Cardiac fibroblast (primary cell): ENCODE measurements at regions not wholly inside any gene's neighbourhood (a gene's known extent, or its start where the extent isn't known, plus 50 kb on each side); places are given as distances from the start of the nearest gene placed in this dataset.

Experiments used
- DNase-seq, 2 donors: peaks; one replicate each; pipeline versions ENCODE4 v3.0.0 to v3.0.0-alpha.2; 2010; ENCODE audit warnings: low read depth in 2 of 2
- H3K4me3 ChIP-seq, 2 donors: replicated peaks in 1 of 2; 1 replicate in 1 of 2; 2 replicates in 1 of 2; pipeline ENCODE4 v1.5.1; 2011; ENCODE audit warnings: low read depth in 2 of 2, low read length in 2 of 2, mild to moderate bottlenecking in 2 of 2, moderate library complexity in 1 of 2
- TF ChIP-seq, protein P1 (sequence below): IDR thresholded peaks from one replicate; pipeline ENCODE4 v1.5.1; 2011; ENCODE audit warnings: low read depth, mild to moderate bottlenecking, low read length, inconsistent platforms

DNA sequence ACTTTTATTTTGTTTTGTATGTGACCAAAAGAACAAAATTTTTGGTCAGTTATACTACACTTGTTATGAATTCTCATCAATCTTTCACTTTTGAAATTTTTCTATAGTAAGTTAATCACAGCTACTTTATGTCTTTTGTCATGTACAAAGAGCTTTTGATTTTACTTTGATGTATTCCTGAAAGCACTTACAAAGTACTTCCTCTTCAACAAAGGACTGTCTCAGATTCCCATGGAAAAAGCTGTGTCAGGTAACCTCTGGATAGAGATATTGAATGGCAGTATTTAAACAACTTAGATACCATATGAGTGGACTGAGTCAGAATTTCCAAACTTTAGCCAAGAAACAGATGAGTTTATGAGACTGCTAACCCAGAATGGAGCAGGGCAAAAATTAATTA is 689.3 kb upstream of the ATXN8OS start:
- TF ChIP-seq, protein P1, sequence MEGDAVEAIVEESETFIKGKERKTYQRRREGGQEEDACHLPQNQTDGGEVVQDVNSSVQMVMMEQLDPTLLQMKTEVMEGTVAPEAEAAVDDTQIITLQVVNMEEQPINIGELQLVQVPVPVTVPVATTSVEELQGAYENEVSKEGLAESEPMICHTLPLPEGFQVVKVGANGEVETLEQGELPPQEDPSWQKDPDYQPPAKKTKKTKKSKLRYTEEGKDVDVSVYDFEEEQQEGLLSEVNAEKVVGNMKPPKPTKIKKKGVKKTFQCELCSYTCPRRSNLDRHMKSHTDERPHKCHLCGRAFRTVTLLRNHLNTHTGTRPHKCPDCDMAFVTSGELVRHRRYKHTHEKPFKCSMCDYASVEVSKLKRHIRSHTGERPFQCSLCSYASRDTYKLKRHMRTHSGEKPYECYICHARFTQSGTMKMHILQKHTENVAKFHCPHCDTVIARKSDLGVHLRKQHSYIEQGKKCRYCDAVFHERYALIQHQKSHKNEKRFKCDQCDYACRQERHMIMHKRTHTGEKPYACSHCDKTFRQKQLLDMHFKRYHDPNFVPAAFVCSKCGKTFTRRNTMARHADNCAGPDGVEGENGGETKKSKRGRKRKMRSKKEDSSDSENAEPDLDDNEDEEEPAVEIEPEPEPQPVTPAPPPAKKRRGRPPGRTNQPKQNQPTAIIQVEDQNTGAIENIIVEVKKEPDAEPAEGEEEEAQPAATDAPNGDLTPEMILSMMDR: no peak
- no peak for DNase-seq
- H3K4me3 ChIP-seq: no peak overlapping the region

DNA sequence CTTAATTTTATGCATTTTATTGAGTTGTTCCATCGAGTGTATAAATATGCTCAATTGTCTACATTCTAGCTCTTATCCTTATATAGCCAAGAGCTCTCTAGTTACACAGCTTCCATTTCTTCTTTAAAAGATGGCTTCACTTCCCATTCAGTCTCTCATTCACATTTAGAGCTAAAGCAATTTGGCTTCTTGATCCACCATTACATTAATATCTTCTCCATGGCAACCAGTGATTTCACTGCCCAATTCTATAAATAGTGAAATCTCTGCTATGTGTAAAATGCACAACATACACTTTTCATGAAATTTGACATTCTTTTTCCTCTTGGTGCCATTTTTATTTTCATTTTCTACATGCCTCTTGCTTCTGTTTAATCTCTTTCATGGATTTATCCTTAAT is 696.9 kb upstream of the ATXN8OS start:
- TF ChIP-seq, protein P1: no peak
- no peak overlapping the region for H3K4me3 ChIP-seq
- no peak for DNase-seq

DNA sequence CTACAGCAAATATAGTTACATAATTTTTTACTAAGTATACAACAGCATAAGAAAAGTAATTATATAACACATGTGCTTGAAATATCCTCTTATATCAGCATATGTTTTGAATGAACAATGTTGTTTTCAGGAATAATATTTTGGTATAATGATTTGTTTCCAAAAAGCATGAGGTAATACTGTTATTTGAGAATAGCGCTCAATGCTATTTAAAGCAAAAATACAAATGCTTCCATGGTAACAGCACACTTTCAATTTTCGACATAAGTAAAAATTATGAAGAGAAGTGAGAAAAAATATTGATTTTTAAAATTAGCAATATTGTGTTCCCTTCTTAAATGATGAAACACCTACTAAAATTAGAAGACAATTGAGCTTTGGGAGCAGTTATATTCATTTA is 715.9 kb upstream of the ATXN8OS start:
- no peak overlapping the region for H3K4me3 ChIP-seq
- TF ChIP-seq, protein P1: no peak
- no peak for DNase-seq

- no peak for DNase-seq
- TF ChIP-seq, protein P1: no peak
These were observed 717.7 kb upstream of the ATXN8OS start for GRCh38 chr13:69389899-69390298.

DNA sequence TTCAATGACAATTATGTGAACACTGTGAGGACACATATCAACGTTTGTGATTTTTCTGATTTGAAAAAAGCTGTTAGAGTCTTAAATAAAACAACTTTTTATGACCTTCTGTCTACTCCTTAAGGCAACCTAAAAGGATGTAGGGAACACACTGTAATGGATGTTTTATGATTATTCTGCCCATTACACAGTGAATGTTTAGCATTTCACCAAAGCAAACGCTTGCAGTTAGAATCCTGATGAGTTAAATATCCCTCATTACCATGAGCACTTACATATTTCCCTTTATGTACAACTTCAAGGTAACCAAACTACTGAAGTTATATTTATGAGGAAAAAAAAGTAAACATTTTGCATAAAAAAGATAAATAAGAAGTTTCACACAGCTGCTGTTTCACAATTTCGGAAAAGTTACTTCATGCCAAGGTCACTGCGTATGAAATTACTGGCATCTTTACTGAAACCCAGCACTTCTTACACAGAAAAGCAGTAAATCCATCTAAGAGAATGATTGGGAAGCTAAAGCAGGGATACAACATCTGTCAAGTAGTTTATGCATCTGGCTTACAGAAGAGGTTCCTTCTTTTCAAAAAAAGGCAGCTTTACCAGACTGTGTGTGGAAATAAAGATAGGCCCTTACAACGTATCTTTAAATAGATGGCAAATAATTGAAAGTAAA is 733.7 kb upstream of the ATXN8OS start:
- DNase-seq: no peak
- H3K4me3 ChIP-seq: no peak overlapping the region
- TF ChIP-seq, protein P1: no peak

More at GRCh38 chr13:69389899-69390298, 717.7 kb upstream of the ATXN8OS start:
- no peak overlapping the region for H3K4me3 ChIP-seq

DNA sequence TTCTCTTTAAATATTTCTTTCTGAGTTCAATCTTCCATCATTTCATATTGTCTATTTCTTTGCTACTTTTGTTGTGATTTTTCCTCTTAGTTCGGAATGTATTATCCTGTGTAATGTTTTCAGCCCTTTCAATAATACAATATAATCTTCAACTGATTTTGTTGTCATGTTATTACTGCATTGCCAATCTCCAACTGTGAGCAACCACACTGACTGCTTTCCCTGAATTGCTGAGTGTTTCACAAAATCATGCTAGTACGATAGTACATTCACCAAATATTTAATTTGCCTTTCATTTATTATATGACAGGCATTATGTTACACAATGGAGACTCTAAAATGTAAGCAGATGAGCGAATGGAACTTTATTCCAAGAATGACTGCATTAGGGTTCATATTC is 744.3 kb upstream of the ATXN8OS start:
- TF ChIP-seq, protein P1: no peak
- no peak overlapping the region for H3K4me3 ChIP-seq
- no peak for DNase-seq

DNA sequence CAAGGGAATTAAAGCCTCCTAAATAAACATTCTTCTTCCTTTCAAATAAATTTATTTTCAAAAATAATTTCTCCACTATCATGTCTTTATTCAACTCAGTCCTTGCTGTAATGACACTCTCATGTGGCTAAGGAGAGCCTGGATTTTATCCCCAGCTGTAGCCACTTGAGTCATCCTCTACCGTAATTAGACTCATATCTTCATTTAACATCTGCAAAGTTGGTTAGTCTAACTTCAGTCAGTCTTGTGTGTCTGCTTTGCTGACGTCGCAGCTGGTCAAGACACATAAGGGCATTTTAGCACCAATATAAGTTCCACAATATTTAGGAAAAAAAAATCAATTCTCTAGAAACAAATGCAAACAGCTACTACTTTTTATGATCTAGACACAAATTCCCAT is 776.4 kb upstream of the ATXN8OS start:
- H3K4me3 ChIP-seq: no peak overlapping the region
- DNase-seq: no peak
- TF ChIP-seq, protein P1: no peak
